Daoy (cell line): ENCODE measurements at regions not wholly inside any gene's neighbourhood (a gene's known extent, or its start where the extent isn't known, plus 50 kb on each side); places are given as distances from the start of the nearest gene placed in this dataset.

Experiments
- DNase-seq: peaks from one replicate; pipeline ENCODE4 v3.0.0-alpha.2; 2015; ENCODE audit warnings: low read depth

GRCh38 chr4:14035076-14035475, 407.6 kb upstream of the BOD1L1 start:
- no peak for DNase-seq

GRCh38 chr4:14043203-14043602, 415.7 kb upstream of the BOD1L1 start:
- no peak for DNase-seq

GRCh38 chr4:14046642-14047041, 419.1 kb upstream of the BOD1L1 start:
- no peak for DNase-seq

- DNase-seq: no peak
Measured at GRCh38 chr4:14047840-14048239, 420.3 kb upstream of the BOD1L1 start.

GRCh38 chr4:14049946-14050345, 422.4 kb upstream of the BOD1L1 start:
- no peak for DNase-seq

- DNase-seq: no peak
Measured at GRCh38 chr4:14053291-14053690, 425.8 kb upstream of the BOD1L1 start.

- no peak for DNase-seq
Measured at GRCh38 chr4:14054391-14054790, 426.9 kb upstream of the BOD1L1 start.

GRCh38 chr4:14059006-14059405, 431.5 kb upstream of the BOD1L1 start:
- DNase-seq: no peak

- no peak for DNase-seq
Measured at GRCh38 chr4:14064984-14065383, 437.5 kb upstream of the BOD1L1 start.

- no peak for DNase-seq
Measured at GRCh38 chr4:14065406-14065805, 437.9 kb upstream of the BOD1L1 start.

GRCh38 chr4:14066979-14067378, 439.5 kb upstream of the BOD1L1 start:
- no peak for DNase-seq

- DNase-seq: no peak
Measured at GRCh38 chr4:14069886-14070285, 442.4 kb upstream of the BOD1L1 start.

GRCh38 chr4:14070289-14070880, 442.9 kb upstream of the BOD1L1 start:
- DNase-seq: no peak

GRCh38 chr4:14072506-14072905, 445.0 kb upstream of the BOD1L1 start:
- no peak for DNase-seq

- DNase-seq: no peak
Measured at GRCh38 chr4:14076776-14077175, 449.3 kb upstream of the BOD1L1 start.

- DNase-seq: peak; percentile 7
Measured at GRCh38 chr4:14078326-14078725, 450.8 kb upstream of the BOD1L1 start.

GRCh38 chr4:14079601-14080000, 452.1 kb upstream of the BOD1L1 start:
- no peak for DNase-seq

- DNase-seq: no peak
Measured at GRCh38 chr4:14083150-14083549, 455.6 kb upstream of the BOD1L1 start.

- no peak for DNase-seq
Measured at GRCh38 chr4:14084598-14084997, 457.1 kb upstream of the BOD1L1 start.

GRCh38 chr4:14087459-14087858, 459.9 kb upstream of the BOD1L1 start:
- no peak for DNase-seq

- DNase-seq: no peak
Measured at GRCh38 chr4:14087921-14088320, 460.4 kb upstream of the BOD1L1 start.

GRCh38 chr4:14091531-14091930, 464.0 kb upstream of the BOD1L1 start:
- DNase-seq: no peak

- DNase-seq: no peak
Measured at GRCh38 chr4:14091966-14092365, 464.4 kb upstream of the BOD1L1 start.

GRCh38 chr4:14092741-14093140, 465.2 kb upstream of the BOD1L1 start:
- DNase-seq: no peak

- no peak for DNase-seq
Measured at GRCh38 chr4:14095831-14096230, 468.3 kb upstream of the BOD1L1 start.
